ENCODE measurements at regions not wholly inside any gene's neighbourhood (a gene's known extent, or its start where the extent isn't known, plus 50 kb on each side); places are given as distances from the start of the nearest gene placed in this dataset.

- TF ChIP-seq, protein P1, sequence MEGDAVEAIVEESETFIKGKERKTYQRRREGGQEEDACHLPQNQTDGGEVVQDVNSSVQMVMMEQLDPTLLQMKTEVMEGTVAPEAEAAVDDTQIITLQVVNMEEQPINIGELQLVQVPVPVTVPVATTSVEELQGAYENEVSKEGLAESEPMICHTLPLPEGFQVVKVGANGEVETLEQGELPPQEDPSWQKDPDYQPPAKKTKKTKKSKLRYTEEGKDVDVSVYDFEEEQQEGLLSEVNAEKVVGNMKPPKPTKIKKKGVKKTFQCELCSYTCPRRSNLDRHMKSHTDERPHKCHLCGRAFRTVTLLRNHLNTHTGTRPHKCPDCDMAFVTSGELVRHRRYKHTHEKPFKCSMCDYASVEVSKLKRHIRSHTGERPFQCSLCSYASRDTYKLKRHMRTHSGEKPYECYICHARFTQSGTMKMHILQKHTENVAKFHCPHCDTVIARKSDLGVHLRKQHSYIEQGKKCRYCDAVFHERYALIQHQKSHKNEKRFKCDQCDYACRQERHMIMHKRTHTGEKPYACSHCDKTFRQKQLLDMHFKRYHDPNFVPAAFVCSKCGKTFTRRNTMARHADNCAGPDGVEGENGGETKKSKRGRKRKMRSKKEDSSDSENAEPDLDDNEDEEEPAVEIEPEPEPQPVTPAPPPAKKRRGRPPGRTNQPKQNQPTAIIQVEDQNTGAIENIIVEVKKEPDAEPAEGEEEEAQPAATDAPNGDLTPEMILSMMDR (IDR thresholded peaks at IDR 0.05; ENCODE audit: partially characterized antibody, unreplicated experiment): no peak
- Mint-ChIP-seq H3K27me3 (ENCODE audit: unreplicated experiment) (no peaks in the 10 kb centered on the region), H3K4me1 (ENCODE audit: low read depth, unreplicated experiment) (peaks cover 12% of the 10 kb centered on the region), H3K4me3 (ENCODE audit: unreplicated experiment) (no peak overlapping the region), H3K27ac (ENCODE audit: unreplicated experiment) (no peak overlapping the region), H3K9me3 (ENCODE audit: unreplicated experiment) (peaks cover 2% of the 10 kb centered on the region), H3K36me3 (ENCODE audit: unreplicated experiment) (peaks cover 5% of the 10 kb centered on the region)
- DNase-seq: no peak
Observed at GRCh38 chr1:209462433-209462832, 121.1 kb upstream of the CAMK1G start.

- TF ChIP-seq, protein P1 (IDR thresholded peaks at IDR 0.05; ENCODE audit: partially characterized antibody, unreplicated experiment): no peak
- Mint-ChIP-seq H3K4me3 (ENCODE audit: unreplicated experiment) (no peak overlapping the region), H3K4me1 (ENCODE audit: low read depth, unreplicated experiment) (peaks cover 7% of the 10 kb centered on the region), H3K27ac (ENCODE audit: unreplicated experiment) (no peak overlapping the region), H3K27me3 (ENCODE audit: unreplicated experiment) (no peaks in the 10 kb centered on the region), H3K9me3 (ENCODE audit: unreplicated experiment) (peaks cover 2% of the 10 kb centered on the region), H3K36me3 (ENCODE audit: unreplicated experiment) (peaks cover 5% of the 10 kb centered on the region)
- no peak for DNase-seq
Observed at GRCh38 chr1:209463441-209463840, 120.1 kb upstream of the CAMK1G start.

- Mint-ChIP-seq H3K9me3 (ENCODE audit: unreplicated experiment) (peaks cover 4% of the 10 kb centered on the region), H3K4me1 (ENCODE audit: low read depth, unreplicated experiment) (no peaks in the 10 kb centered on the region), H3K27me3 (ENCODE audit: unreplicated experiment) (no peaks in the 10 kb centered on the region), H3K4me3 (ENCODE audit: unreplicated experiment) (no peak overlapping the region), H3K27ac (ENCODE audit: unreplicated experiment) (no peak overlapping the region), H3K36me3 (ENCODE audit: unreplicated experiment) (peaks cover 11% of the 10 kb centered on the region)
- TF ChIP-seq, protein P1 (IDR thresholded peaks at IDR 0.05; ENCODE audit: partially characterized antibody, unreplicated experiment): no peak
- DNase-seq: no peak
Observed at GRCh38 chr1:209473025-209473424, 110.5 kb upstream of the CAMK1G start.

DNA sequence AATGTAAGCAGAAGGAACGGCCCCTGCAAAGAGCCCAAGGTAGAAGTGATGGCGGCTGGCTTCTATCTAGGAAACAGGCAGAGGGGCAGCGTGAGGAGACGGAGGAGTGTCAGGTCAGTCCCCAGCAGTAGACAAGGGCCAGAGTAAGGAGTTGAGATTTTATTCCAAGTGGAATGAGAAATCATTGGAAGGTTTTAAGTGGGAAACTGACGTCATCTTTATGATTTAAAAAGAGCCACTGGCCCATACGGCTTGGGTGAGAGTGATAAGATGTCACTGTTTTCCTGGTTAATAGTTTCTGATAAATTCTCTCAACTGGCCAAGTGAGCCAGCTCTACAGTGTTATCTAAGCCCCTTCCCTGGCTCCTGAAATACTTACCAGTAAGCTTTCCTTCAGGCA lies 103.2 kb upstream of the CAMK1G start:
- H3K9me3 Mint-ChIP-seq (ENCODE audit: unreplicated experiment): no peaks in the 10 kb centered on the region
- no peaks in the 10 kb centered on the region for H3K27me3 Mint-ChIP-seq (ENCODE audit: unreplicated experiment)
- H3K4me3 Mint-ChIP-seq (ENCODE audit: unreplicated experiment): no peak overlapping the region
- no peak for DNase-seq
- peaks cover 6% of the 10 kb centered on the region for H3K4me1 Mint-ChIP-seq (ENCODE audit: low read depth, unreplicated experiment)
- no peaks in the 10 kb centered on the region for H3K36me3 Mint-ChIP-seq (ENCODE audit: unreplicated experiment)
- no peak overlapping the region for H3K27ac Mint-ChIP-seq (ENCODE audit: unreplicated experiment)
- TF ChIP-seq, protein P1 (IDR thresholded peaks at IDR 0.05; ENCODE audit: partially characterized antibody, unreplicated experiment): no peak

GRCh38 chr1:209483691-209484090 lies 99.8 kb upstream of the CAMK1G start:
- peaks cover 4% of the 10 kb centered on the region for H3K4me1 Mint-ChIP-seq (ENCODE audit: low read depth, unreplicated experiment)
- no peaks in the 10 kb centered on the region for H3K27me3 Mint-ChIP-seq (ENCODE audit: unreplicated experiment)
- TF ChIP-seq, protein P1 (IDR thresholded peaks at IDR 0.05; ENCODE audit: partially characterized antibody, unreplicated experiment): no peak
- no peak overlapping the region for H3K27ac Mint-ChIP-seq (ENCODE audit: unreplicated experiment)
- H3K4me3 Mint-ChIP-seq (ENCODE audit: unreplicated experiment): no peak overlapping the region
- H3K9me3 Mint-ChIP-seq (ENCODE audit: unreplicated experiment): no peaks in the 10 kb centered on the region
- H3K36me3 Mint-ChIP-seq (ENCODE audit: unreplicated experiment): no peaks in the 10 kb centered on the region
- no peak for DNase-seq
